GM08714 (cell line): ENCODE measurements at regions not wholly inside any gene's neighbourhood (a gene's known extent, or its start where the extent isn't known, plus 50 kb on each side); places are given as distances from the start of the nearest gene placed in this dataset.

Experiments
- H3K4me3 ChIP-seq: fragments of 200-500 bp; sonication (Bioruptor generic); 2 replicates; pipeline ENCODE4 v1.5.1; 2014; ENCODE audit warnings: mild to moderate bottlenecking, low read length, inconsistent platforms
- ZNF274 ChIP-seq: IDR thresholded peaks from 2 replicates; pipeline ENCODE4 v1.6.1; 2012; ENCODE audit warnings: mild to moderate bottlenecking, low read depth, low read length

GRCh38 chr1:59041646-59042277, 255.1 kb upstream of the FGGY start:
- no peak for TF ChIP-seq ZNF274
- no peak overlapping the region for H3K4me3 ChIP-seq

- no peak overlapping the region for H3K4me3 ChIP-seq
- TF ChIP-seq ZNF274: no peak
Observed at GRCh38 chr1:59043796-59044195, 253.1 kb upstream of the FGGY start.

GRCh38 chr1:59044535-59045121, 252.3 kb upstream of the FGGY start:
- no peak for TF ChIP-seq ZNF274
- H3K4me3 ChIP-seq: no peak overlapping the region

GRCh38 chr1:59045137-59045536, 251.8 kb upstream of the FGGY start:
- no peak for TF ChIP-seq ZNF274
- no peak overlapping the region for H3K4me3 ChIP-seq

GRCh38 chr1:59045636-59046035, 251.3 kb upstream of the FGGY start:
- H3K4me3 ChIP-seq: no peak overlapping the region
- TF ChIP-seq ZNF274: no peak

- H3K4me3 ChIP-seq: no peak overlapping the region
- TF ChIP-seq ZNF274: no peak
Observed at GRCh38 chr1:59046134-59046533, 250.8 kb upstream of the FGGY start.

GRCh38 chr1:59046730-59047157, 250.2 kb upstream of the FGGY start:
- no peak for TF ChIP-seq ZNF274
- no peak overlapping the region; the same call in 1 of the 2 replicates for H3K4me3 ChIP-seq

GRCh38 chr1:59051007-59051406, 245.9 kb upstream of the FGGY start:
- TF ChIP-seq ZNF274: no peak
- no peak overlapping the region for H3K4me3 ChIP-seq

GRCh38 chr1:59052166-59052590, 244.7 kb upstream of the FGGY start:
- no peak for TF ChIP-seq ZNF274
- no peak overlapping the region for H3K4me3 ChIP-seq

- TF ChIP-seq ZNF274: no peak
- H3K4me3 ChIP-seq: no peak overlapping the region
Observed at GRCh38 chr1:59054172-59054571, 242.7 kb upstream of the FGGY start.

- H3K4me3 ChIP-seq: no peak overlapping the region
- TF ChIP-seq ZNF274: no peak
Observed at GRCh38 chr1:59055908-59056719, 240.8 kb upstream of the FGGY start.

GRCh38 chr1:59057211-59057694, 239.6 kb upstream of the FGGY start:
- TF ChIP-seq ZNF274: no peak
- no peak overlapping the region for H3K4me3 ChIP-seq

GRCh38 chr1:59057796-59058195, 239.1 kb upstream of the FGGY start:
- TF ChIP-seq ZNF274: no peak
- H3K4me3 ChIP-seq: no peak overlapping the region

GRCh38 chr1:59058665-59059439, 238.0 kb upstream of the FGGY start:
- TF ChIP-seq ZNF274: no peak
- H3K4me3 ChIP-seq: no peak overlapping the region

- no peak overlapping the region for H3K4me3 ChIP-seq
Observed at GRCh38 chr1:59061876-59062275, 235.0 kb upstream of the FGGY start.

More at GRCh38 chr1:59061876-59062275, 235.0 kb upstream of the FGGY start:
- no peak for TF ChIP-seq ZNF274
